Upper lobe of left lung (tissue), 6 donors: ENCODE measurements at regions not wholly inside any gene's neighbourhood (a gene's known extent, or its start where the extent isn't known, plus 50 kb on each side); places are given as distances from the start of the nearest gene placed in this dataset.

Experiments
- ATAC-seq, 2 donors: fragments of 200-7000 bp; cut with Tn5 transposase; one replicate each; pipeline ENCODE4 v1.9.1; 2022; ENCODE audit warnings: mild to moderate bottlenecking in 2 of 2, moderate library complexity in 2 of 2; ENCODE audit not compliant: low FRiP score in 2 of 2
- DNase-seq, 2 donors: peaks; one replicate each; pipeline ENCODE4 v3.0.0-alpha.2; 2019 to 2020
- H3K27ac ChIP-seq, 4 donors: fragments of 200-600 bp; sonication (generic); one replicate each; pipeline ENCODE4 v1.5.1; 2016 to 2019
- H3K27me3 ChIP-seq, 4 donors: fragments of 200-600 bp; sonication (generic); one replicate each; pipeline ENCODE4 v1.5.1; 2017 to 2019
- H3K36me3 ChIP-seq, 4 donors: fragments of 200-600 bp; sonication (generic); one replicate each; pipeline ENCODE4 v1.5.1; 2016 to 2019
- H3K4me1 ChIP-seq, 4 donors: fragments of 200-600 bp; sonication (generic); one replicate each; pipeline ENCODE4 v1.5.1; 2018 to 2019
- H3K4me3 ChIP-seq, 4 donors: fragments of 200-600 bp; sonication (generic); one replicate each; pipeline ENCODE4 v1.5.1; 2017 to 2019; ENCODE audit warnings: mild to moderate bottlenecking in 2 of 4, moderate library complexity in 1 of 4
- H3K9me3 ChIP-seq, 4 donors: fragments of 200-600 bp; sonication (generic); one replicate each; pipeline ENCODE4 v1.5.1; 2018 to 2019
- EP300 ChIP-seq, 4 donors: sonication (generic); formaldehyde crosslinking; IDR thresholded peaks; one replicate each; pipeline ENCODE4 v1.5.1; 2017; ENCODE audit warnings: antibody characterized with exemption in 4 of 4, control low read depth in 2 of 4
- POLR2A ChIP-seq, 4 donors: fragments of 450-650 bp; IDR thresholded peaks; one replicate each; pipeline ENCODE4 v1.5.1; 2016 to 2017; ENCODE audit warnings: antibody characterized with exemption in 4 of 4, mild to moderate bottlenecking in 2 of 4
- POLR2AphosphoS5 ChIP-seq, 2 donors: sonication (generic); formaldehyde crosslinking; IDR thresholded peaks; one replicate each; pipeline ENCODE4 v1.5.1; 2017; ENCODE audit warnings: antibody characterized with exemption in 2 of 2
- WGBS, 2 donors: methylation state at CpG; one replicate each; pipeline ENCODE4 v1.1.5; 2017 to 2018; 5-methylcytosine and 5-hydroxymethylcytosine counted together
- TF ChIP-seq, protein P1 (sequence below), 6 experiments: fragments of 450-650 bp in 4 of 6; fragments of 200-600 bp in 2 of 6; sonication (generic) in 2 of 6; IDR thresholded peaks; one replicate each; pipeline ENCODE4 v1.5.1; 2016 to 2019; ENCODE audit warnings: antibody characterized with exemption in 6 of 6
- donor health status: DM: no; HTN: no; CAD: no; lungs with moderate emphysema.
- donor health status: DM: no; HTN: yes; CAD: no; lungs with severe emphysema.

DNA sequence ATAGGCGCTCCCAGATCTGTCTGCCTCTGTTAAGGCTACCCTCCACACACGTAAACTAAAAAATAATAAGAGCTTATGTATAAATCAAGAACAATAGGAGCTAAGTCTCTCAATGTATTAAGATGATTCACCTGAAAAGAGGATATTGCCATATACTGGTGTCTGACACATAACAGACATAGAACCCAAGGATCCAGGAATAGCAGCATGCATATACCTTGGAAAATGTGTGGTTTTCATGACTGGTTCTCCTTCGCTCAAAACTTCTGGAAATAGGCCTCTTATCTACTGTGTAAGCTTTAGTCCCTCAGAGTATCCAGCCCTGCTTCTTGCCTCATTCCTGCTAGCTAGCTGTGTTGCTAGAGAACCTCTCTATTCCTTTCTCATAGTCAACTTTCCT is 203.7 kb upstream of the SLITRK2 start:
- Histone ChIP-seq H3K4me1 (no peaks in the 10 kb centered on the region), H3K27ac (no peak overlapping the region)

DNA sequence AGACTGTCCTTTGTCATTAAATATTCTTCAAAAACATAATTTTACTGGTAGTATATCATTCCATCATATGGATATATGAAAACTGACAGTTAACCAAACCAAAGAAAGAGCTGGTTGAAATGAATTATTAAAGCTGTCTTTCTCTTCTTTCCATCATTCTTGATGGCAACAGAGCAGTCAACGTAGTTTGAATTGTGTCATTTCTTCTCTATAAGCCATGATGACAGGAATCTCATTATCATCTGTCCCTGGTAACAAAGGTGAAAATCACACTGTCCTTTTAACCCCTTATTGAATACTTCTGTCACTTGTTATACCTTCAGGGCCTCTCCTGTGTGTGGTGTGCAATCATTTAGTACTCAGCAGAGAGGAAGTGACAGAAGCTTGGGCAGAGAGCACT is 197.0 kb upstream of the SLITRK2 start:
- WGBS, 2 donors = 31 to 63% methylated on average over 1 of the region's 1 CpG
- Histone ChIP-seq H3K27ac (no peak overlapping the region), H3K4me3 (no peak overlapping the region), H3K9me3 (no peaks in the 10 kb centered on the region), H3K36me3 (no peaks in the 10 kb centered on the region), H3K27me3 (no peaks in the 10 kb centered on the region), H3K4me1 (no peaks in the 10 kb centered on the region)
- no peak for DNase-seq
- ATAC-seq = no peak
- TF ChIP-seq POLR2A (IDR thresholded peaks at IDR 0.05) = no peak
- TF ChIP-seq, protein P1, sequence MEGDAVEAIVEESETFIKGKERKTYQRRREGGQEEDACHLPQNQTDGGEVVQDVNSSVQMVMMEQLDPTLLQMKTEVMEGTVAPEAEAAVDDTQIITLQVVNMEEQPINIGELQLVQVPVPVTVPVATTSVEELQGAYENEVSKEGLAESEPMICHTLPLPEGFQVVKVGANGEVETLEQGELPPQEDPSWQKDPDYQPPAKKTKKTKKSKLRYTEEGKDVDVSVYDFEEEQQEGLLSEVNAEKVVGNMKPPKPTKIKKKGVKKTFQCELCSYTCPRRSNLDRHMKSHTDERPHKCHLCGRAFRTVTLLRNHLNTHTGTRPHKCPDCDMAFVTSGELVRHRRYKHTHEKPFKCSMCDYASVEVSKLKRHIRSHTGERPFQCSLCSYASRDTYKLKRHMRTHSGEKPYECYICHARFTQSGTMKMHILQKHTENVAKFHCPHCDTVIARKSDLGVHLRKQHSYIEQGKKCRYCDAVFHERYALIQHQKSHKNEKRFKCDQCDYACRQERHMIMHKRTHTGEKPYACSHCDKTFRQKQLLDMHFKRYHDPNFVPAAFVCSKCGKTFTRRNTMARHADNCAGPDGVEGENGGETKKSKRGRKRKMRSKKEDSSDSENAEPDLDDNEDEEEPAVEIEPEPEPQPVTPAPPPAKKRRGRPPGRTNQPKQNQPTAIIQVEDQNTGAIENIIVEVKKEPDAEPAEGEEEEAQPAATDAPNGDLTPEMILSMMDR (IDR thresholded peaks at IDR 0.05) = no peak
- TF ChIP-seq POLR2AphosphoS5 (IDR thresholded peaks at IDR 0.05) = no peak
- TF ChIP-seq EP300 (IDR thresholded peaks at IDR 0.05) = no peak

More for the DNA sequence above, 203.7 kb upstream of the SLITRK2 start:
- 47 to 76% methylated on average over 2 to 3 of the region's 3 CpGs for WGBS, 2 donors
- H3K36me3 ChIP-seq = no peaks in the 10 kb centered on the region
- TF ChIP-seq EP300 (IDR thresholded peaks at IDR 0.05) (no peak), POLR2A (IDR thresholded peaks at IDR 0.05) (no peak), POLR2AphosphoS5 (IDR thresholded peaks at IDR 0.05) (no peak)
- TF ChIP-seq, protein P1 (IDR thresholded peaks at IDR 0.05) = no peak
- no peak for ATAC-seq
- no peaks in the 10 kb centered on the region for H3K27me3 ChIP-seq
- no peak overlapping the region for H3K4me3 ChIP-seq
- DNase-seq = no peak
- H3K9me3 ChIP-seq = no peaks in the 10 kb centered on the region

DNA sequence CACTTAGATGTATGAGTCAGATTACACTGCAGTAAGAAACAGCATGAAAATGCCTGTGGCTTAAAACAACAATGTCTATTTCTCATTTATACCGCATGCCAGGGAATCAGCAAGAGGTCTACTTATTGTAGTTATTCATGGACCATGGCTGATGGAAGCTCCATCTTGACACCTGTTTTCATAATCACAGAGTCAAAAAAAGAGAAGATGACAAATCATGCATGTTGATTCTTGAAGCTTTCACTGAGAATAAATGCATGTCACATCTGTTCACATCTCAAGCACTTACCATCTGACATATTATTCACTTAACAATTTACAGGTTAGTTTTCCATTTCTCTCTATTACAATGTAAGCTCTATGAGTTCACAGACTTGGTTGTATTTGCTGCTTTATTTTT is 194.2 kb upstream of the SLITRK2 start:
- ATAC-seq (no peak), DNase-seq (no peak)
- TF ChIP-seq, protein P1 (IDR thresholded peaks at IDR 0.05) = no peak
- TF ChIP-seq POLR2A (IDR thresholded peaks at IDR 0.05) (no peak), POLR2AphosphoS5 (IDR thresholded peaks at IDR 0.05) (no peak), EP300 (IDR thresholded peaks at IDR 0.05) (no peak)
- H3K9me3 ChIP-seq = no peaks in the 10 kb centered on the region
- no peaks in the 10 kb centered on the region for H3K4me1 ChIP-seq
- H3K27me3 ChIP-seq = no peaks in the 10 kb centered on the region
- no peak overlapping the region for H3K27ac ChIP-seq
- no peaks in the 10 kb centered on the region for H3K36me3 ChIP-seq
- H3K4me3 ChIP-seq = no peak overlapping the region
- 66 to 93% methylated on average over 1 of the region's 1 CpG for WGBS, 2 donors

DNA sequence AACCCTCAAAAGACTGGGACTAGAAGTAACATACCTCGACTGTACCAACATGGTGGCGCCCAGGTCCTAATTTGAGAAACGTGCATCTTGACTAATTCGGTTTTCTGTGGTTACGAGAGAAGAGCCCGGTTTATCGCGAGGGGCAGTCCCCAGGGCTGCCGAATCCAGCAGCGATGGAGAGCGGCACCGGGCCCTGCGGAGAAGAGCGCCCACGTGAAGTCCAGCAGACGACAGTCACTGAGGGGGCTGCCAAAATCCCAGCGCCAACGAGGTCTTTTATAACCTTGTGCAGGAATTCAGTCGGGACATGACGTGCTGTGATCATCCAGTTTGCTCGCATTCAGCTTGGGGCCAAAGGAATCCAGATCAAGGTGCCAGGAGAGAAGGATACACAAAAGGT is 187.5 kb upstream of the SLITRK2 start:
- TF ChIP-seq POLR2AphosphoS5 (IDR thresholded peaks at IDR 0.05) (no peak), EP300 (IDR thresholded peaks at IDR 0.05) (no peak), POLR2A (IDR thresholded peaks at IDR 0.05) (no peak)
- TF ChIP-seq, protein P1 (IDR thresholded peaks at IDR 0.05) = no peak
- ATAC-seq (no peak), DNase-seq (peak in 1 of 2 donors; percentile 7)
- Histone ChIP-seq H3K4me3 (no peak overlapping the region), H3K4me1 (no peaks in the 10 kb centered on the region), H3K36me3 (no peaks in the 10 kb centered on the region), H3K27ac (no peak overlapping the region), H3K27me3 (no peaks in the 10 kb centered on the region), H3K9me3 (peaks cover 0 to 12% (median 0%) of the 10 kb centered on the region in 4 donors)
- 90 to 94% methylated on average over 14 to 21 of the region's 21 CpGs for WGBS, 2 donors

DNA sequence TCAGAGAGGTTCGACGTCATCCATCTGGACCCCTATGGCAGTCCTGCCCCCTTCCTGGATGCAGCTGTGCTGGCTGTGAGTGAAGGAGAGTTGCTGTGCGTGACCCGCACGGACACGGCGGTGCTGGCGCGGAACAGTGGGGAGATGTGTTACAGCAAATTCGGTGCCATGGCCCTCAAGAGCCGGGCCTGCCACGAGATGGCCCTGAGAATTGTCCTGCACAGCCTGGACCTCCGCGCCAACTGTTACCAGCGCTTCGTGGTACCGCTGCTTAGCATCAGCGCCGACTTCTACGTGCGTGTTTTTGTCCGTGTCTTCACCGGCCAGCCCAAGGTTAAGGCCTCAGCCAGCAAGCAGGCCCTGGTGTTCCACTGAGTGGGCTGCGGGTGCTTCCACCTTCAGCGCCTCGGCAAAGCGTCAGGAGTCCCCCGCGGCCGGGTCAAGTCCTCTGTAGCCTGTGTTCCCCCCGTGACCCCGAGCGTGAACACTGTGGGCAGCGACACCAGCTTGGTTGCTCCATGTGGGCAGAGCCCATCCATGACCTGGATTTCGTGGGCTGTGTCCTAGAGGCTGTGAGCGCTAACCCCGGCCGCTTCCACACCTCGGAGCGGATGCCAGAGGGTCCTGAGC is 186.7 kb upstream of the SLITRK2 start:
- 97 to 98% methylated on average over 15 to 37 of the region's 40 CpGs for WGBS, 2 donors
- Histone ChIP-seq H3K4me3 (no peak overlapping the region), H3K27me3 (no peaks in the 10 kb centered on the region), H3K9me3 (peaks cover 0 to 12% (median 0%) of the 10 kb centered on the region in 4 donors), H3K4me1 (no peaks in the 10 kb centered on the region), H3K36me3 (no peaks in the 10 kb centered on the region), H3K27ac (no peak overlapping the region)
- peak in 1 of 2 donors; percentile 49 for ATAC-seq
- DNase-seq = peak in 1 of 2 donors; percentile 49
- TF ChIP-seq, protein P1 (IDR thresholded peaks at IDR 0.05) = no peak
- TF ChIP-seq POLR2AphosphoS5 (IDR thresholded peaks at IDR 0.05) (no peak), POLR2A (IDR thresholded peaks at IDR 0.05) (no peak), EP300 (IDR thresholded peaks at IDR 0.05) (no peak)
